ENCODE measurements at regions not wholly inside any gene's neighbourhood (a gene's known extent, or its start where the extent isn't known, plus 50 kb on each side); places are given as distances from the start of the nearest gene placed in this dataset.

GRCh38 chr2:147438882-147439281 lies 405.9 kb upstream of the ACVR2A start:
- TF ChIP-seq CTCF (IDR thresholded peaks at IDR 0.05) (no peak), EZH2 (IDR thresholded peaks at IDR 0.05; ENCODE audit: borderline replicate concordance, insufficient read depth, low read depth, low read length, poor library complexity, severe bottlenecking) (no peak)
